Activated CD4-positive, alpha-beta T cell treated with anti-CD3 and anti-CD28 coated beads, Interleukin-2, amount 50 U/mL, for 16 hours (primary cell): ENCODE measurements at regions not wholly inside any gene's neighbourhood (a gene's known extent, or its start where the extent isn't known, plus 50 kb on each side); places are given as distances from the start of the nearest gene placed in this dataset.
"Not testable (repeated sequence)": the region's sequence is repeated elsewhere in the genome, so short reads cannot be mapped to it uniquely, and the experiment has no call there.

Source experiments
- DNase-seq: peaks from one replicate; pipeline ENCODE4 v3.0.0-alpha.2; 2020

DNA sequence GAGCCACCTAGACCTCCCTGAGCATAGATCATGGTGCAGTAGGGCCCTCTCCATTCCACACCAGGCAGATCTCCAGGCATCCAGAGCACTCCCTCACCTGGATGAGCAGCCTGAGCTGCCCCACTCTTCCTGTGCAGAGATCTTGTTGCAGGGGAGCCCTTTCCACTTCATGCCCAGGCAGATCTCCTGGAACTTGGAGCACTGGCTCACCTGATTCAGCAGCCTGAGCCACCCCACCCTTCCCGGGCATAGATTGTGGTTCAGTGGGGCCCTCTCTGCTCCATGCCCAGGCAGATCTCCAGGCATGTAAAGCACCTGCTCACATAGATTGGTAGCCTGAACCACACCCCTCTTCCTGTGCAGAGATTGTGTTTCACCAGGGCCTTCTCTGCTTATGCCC lies 78.0 kb downstream of the SEC16B start:
- DNase-seq, result no peak

- no peak for DNase-seq
These were observed 79.4 kb downstream of the SEC16B start for GRCh38 chr1:177890479-177890878.

DNA sequence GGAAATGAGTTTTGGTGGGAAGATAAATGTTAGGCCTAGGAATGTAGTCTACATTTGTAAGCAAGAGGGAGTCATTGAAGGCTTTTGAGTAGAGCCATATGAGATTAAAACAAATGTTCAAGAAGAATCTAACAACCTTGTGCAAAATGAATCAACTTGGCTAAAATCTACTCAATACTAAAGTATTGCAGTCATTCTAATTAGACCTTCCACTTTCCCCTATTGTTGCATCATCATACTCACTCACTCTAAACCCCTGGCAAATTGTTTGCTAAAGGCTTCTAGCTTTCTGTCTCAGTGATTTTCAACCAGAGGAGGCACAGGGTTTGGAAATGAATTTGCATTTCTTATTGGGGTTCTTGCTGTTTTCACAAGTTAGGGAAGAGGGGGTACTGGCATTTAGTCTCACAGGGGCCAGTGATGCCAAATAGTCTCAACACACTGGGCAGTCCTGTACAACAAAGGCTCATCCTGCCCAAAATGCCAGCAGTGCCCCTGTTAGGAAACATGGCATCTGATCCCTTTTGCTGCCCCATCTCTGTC lies 85.3 kb downstream of the SEC16B start:
- DNase-seq, result no peak

DNA sequence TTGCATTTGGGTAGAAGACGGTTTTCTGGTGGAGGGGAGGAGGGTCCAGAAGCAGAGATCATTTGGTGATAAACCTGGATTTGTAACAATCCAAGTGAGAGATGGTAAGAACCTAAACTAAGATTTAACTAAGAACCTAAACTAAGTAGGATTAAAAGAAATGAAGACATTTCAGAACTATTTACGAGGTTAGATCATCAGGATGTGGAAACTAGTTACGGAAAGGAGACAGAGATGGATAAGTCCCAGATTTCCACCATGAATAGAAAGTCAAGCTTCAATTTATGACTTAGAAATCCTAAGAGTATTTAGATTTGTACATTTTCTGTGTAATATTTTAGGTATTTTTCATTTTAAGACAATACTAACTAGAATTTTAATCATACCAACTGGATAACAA lies 86.3 kb downstream of the SEC16B start:
- no peak for DNase-seq

DNA sequence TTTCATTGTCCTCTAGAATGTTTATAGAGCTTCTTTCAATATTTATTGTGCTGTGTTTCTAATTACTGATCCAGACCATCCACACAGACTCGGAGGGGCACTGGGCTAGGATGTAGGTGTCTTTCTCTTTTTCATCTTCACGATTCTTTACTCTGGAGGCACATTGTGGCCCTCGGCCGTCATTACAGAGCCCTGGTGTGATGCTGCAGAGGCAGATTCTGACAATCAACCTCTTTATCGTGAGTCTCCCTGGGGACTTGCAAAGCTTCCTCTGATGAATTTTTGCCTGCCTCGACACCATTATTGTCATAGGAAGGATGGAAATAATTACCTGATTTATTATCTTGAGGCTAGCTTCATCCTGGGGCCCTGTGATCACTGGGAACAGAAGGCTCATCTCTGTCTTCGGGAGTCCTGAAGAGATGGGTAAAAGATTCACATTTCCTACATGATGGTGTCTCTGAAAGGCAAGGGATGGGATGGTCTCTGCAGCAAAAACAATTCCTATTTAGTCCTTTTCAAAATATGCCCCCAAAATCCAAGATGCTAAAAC lies 89.4 kb downstream of the SEC16B start:
- no peak for DNase-seq

GRCh38 chr1:177877086-177877485 lies 92.8 kb downstream of the SEC16B start:
- no peak for DNase-seq

- no peak for DNase-seq
These were observed 96.6 kb downstream of the SEC16B start for GRCh38 chr1:177873238-177873637.

DNA sequence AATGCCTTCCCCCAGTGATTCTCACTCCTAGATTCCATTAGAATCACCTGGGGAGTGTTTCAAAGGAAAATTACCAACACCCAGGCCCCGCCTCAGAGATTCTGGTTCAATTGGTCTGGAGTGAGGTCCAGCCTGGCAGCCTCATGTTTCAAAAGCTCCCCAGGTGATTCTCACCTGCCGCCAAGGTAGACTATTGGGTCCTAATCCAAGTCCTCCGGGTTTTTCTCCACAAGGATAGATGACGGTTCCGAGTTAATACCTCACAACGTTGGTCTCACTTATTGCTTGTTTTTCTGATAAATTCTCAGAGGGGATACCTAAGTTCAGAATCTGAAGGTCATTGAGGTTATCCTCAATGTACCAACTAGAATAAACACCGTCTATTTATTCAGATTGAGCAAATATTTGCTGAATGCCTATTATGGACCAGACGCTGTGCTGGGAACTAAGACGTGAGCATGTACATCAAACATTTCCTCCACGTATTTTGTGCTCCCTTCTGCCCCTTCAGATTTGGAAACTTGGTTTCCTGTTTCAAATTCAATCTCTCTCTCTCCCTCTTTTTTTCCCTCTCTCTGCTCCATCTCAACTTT lies 97.5 kb downstream of the SEC16B start:
- DNase-seq, result no peak

DNA sequence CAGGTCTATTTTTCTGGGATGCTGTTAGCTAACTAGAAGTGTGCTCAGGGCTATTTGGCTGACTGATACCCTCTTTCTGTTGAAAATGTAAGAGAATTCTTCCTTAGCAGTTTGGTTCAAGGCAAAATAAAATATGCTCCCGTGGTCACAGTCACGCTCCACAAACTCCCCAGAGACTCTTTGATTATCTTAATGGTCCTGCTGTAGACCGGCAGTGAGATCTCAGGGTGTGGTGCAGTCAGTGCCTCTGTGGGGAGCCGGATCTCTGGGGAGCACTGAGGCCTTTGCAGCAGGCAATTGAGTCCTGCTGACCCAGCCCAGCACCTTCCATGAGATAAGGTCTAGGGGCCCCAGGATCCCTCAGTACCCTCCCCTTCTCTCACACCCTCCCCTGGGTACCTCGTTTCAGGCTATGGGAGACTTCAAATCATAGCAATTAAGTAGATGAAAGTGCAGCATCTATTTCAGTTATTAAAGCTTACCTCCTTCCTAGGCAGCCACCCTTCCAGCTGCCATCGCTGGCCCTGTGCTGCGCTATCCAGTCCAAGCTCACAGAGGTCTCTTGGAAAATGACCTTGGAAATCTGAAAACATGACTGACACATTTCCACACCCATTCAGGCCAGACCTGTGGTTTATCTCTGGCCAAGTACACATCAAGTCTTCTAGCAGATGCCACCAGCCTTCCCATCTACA lies 98.1 kb downstream of the SEC16B start:
- no peak for DNase-seq

DNA sequence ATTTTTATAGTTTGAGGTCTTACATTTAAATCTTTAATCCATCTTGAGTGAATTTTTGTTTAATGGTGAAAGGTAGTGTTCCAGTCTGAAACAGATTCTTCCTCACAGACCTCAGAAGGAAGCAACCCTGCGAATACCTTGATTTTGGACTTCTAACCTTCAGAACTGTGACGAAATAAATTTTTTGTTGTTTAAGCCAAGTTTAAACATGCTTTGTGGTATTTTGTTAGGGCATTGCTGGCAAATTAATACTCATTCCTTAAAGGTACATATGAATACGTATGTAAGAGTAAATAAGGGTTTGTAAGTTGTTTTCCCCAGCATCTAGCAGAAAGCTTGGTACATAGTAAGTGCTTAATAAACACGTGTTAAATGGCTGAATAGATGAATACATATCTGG lies 100.3 kb downstream of the SEC16B start:
- DNase-seq, result no peak

GRCh38 chr1:177869011-177869410 lies 100.8 kb downstream of the SEC16B start:
- not testable (repeated sequence) for DNase-seq

DNA sequence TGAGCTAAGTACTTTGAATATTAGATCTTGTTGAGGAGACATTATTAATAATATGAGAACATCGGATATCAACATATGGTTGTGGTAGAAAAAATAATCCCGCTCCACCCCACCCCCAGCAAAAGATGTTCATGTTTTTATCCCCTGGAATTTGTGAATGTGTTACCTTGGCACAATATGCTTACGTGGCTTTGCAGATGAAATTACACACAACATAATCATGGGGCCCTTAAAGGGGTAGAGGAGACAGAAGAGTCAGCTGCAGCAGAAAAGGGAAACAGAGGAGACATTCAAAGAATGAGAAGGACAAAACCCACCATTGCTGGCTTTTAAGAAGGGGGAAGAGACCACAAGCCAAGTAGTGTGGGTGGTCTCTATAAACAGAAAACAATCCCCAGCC lies 104.1 kb downstream of the SEC16B start:
- DNase-seq, result no peak

- DNase-seq, result no peak
These were observed 105.1 kb downstream of the SEC16B start for GRCh38 chr1:177864538-177865305.

- no peak for DNase-seq
These were observed 106.1 kb downstream of the SEC16B start for GRCh38 chr1:177863796-177864195.

- DNase-seq, result no peak
These were observed 106.9 kb downstream of the SEC16B start for GRCh38 chr1:177862916-177863315.

DNA sequence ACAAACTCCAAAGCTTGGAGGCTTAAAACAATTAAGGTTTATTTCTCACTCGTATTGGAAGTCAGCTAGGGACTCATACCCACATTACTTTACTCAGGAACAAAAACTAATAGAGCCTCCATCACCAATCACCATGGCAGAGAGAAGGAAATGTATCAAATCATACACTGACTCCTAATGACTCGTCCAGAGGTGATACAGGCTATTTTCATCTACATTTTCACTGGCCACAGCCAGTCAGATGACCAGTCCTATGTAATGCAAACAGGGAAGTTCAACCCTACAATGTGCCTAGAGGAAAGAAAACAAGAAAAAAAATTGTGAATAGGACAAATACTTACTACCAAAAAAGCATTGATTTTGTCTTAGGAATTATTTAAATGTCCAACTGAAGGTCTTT lies 110.3 kb downstream of the SEC16B start:
- no peak for DNase-seq

GRCh38 chr1:177858332-177858821 lies 111.5 kb downstream of the SEC16B start:
- DNase-seq, result no peak

- DNase-seq, result no peak
These were observed 112.6 kb downstream of the SEC16B start for GRCh38 chr1:177857285-177857684.

- DNase-seq, result no peak
These were observed 114.9 kb downstream of the SEC16B start for GRCh38 chr1:177854951-177855350.

DNA sequence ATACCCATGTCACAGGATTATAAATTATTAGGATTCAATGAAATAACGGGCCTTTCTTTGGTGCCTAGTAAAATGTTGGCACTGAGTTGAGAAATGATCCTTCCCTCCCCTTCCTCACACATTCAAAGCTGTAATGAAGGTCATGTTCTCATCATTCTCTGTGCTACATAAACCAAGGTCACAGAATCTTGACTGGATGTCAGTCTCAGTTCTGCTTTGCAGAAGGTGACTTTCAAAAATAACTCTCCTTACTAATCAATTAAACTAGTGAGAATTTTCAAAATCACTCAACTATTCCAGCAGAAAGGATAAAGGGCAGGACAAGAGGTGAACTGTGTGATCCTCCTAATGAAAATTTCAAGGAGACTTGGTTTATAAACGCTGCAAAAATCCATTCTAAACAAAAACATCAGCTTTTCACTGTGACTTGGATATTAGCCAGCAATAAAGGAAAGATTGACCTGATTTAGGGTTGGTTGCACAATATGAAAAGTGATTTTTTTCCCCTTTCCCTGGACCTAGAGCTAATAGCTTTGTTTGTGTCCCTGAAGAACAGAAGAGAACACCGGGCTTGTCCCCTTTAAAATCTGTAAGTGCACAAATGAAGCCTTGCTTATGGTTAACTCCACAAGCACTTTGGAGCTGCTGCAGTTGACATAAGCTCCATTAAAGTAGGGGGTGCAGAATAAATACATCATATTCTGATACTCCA lies 120.1 kb downstream of the SEC16B start:
- DNase-seq, result no peak

DNA sequence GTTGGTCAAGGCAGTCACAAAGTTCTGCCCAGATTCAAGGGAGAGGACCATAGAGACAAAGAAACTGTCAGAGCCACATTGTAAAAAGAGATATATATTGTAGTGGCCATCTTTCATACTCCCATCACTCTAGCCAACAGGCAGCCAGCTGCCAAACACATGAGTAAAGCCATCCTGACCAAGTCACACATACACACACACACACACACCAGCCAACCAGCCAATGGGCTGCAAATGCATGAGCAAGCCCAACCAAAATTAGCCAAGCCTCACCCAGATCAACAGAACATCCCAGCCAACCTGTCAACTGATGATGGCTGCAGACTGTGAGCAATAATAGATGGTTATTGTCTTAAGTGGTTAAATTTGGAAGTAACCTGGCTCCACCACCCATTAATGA lies 120.7 kb downstream of the SEC16B start:
- no peak for DNase-seq

DNA sequence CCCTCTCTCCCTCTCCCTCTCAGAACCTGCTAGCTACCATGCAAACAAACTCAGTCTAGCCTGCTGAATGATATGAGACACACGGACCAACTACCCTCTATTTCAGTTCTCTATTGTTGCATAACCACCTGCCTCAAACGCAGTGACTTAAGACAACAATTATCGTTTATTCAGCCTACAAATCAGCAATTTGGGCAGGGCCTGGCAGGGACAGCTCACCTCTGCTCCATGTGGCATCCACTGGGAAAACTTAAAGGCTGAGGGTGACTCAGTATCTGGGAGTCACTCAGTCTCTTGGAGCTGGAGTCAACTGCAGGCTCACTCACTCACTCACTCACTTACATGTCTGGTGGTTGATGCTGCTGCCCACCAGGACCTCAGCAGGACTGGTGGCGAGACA lies 121.3 kb downstream of the SEC16B start:
- DNase-seq, result no peak

DNA sequence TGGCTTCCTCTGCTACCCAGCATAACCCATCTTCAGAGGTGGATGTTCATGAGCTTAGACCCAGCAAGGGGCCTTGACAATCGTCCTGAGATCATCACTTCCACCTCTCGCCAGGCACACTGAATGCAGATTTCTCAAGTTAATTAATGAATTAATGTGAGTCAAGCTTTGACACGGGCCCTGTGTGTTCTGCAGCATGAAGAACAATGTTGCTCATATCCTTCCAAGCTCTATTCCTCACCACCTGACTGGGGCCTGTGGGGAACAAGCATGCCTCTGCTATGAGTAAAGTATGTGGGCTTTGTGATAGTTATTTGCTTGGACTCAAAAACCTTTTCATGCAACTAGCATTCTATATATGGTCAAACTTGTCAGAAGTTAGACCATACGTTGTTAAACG lies 122.0 kb downstream of the SEC16B start:
- no peak for DNase-seq
